K562 (cell line): ENCODE measurements at regions not wholly inside any gene's neighbourhood (a gene's known extent, or its start where the extent isn't known, plus 50 kb on each side); places are given as distances from the start of the nearest gene placed in this dataset.

Experiments used
- ERF ChIP-seq: fragments of 450-650 bp; formaldehyde crosslinking; IDR thresholded peaks from 2 replicates; pipeline ENCODE4 v1.4.0; 2020; ENCODE audit warnings: mild to moderate bottlenecking, mixed read lengths
- IRF1 ChIP-seq: sonication (generic); formaldehyde crosslinking; IDR thresholded peaks from 2 replicates; pipeline ENCODE4 v1.8.0; 2022; ENCODE audit warnings: missing genetic modification reagents, mild to moderate bottlenecking, borderline replicate concordance
- KLF10 ChIP-seq: fragments of 250-450 bp; sonication (Bioruptor Pico); IDR thresholded peaks from 2 replicates; pipeline ENCODE4 v1.6.1; 2021; ENCODE audit warnings: matching md5 sums
- MAFG ChIP-seq: fragments of 450-650 bp; conservative IDR thresholded peaks from 2 replicates; pipeline ENCODE4 v1.6.1; 2016; ENCODE audit warnings: missing genetic modification characterization, missing compliant biosample characterization
- PBX2 ChIP-seq, 2 experiments: IDR thresholded peaks in 1 of 2; conservative IDR thresholded peaks in 1 of 2; 2 replicates each; pipeline ENCODE4 v1.6.1; 2016; ENCODE audit warnings: low read depth in 2 of 2, mild to moderate bottlenecking in 1 of 2, missing compliant biosample characterization in 1 of 2, missing genetic modification characterization in 1 of 2, moderate library complexity in 1 of 2
- THAP12 ChIP-seq: fragments of 250-450 bp; sonication (Bioruptor Pico); IDR thresholded peaks from 2 replicates; pipeline ENCODE4 v1.9.0; 2021; ENCODE audit warnings: mild to moderate bottlenecking, inconsistent platforms

- TF ChIP-seq THAP12 (CRISPR knock-in tag) (no peak), MAFG (tag) (no peak), ERF (CRISPR knock-in tag) (no peak), IRF1 (CRISPR knock-in tag) (no peak), KLF10 (CRISPR knock-in tag) (no peak), PBX2 (CRISPR knock-in tag; IDR thresholded peaks at IDR 0.05; ENCODE audit: low read depth) (no peak), PBX2 (tag; conservative IDR thresholded peaks at IDR 0.05; ENCODE audit: low read depth) (no peak)
Observed at GRCh38 chr7:109351493-109351892, 781.8 kb downstream of the DNAJB9 start (continued).
